Esophagus muscularis mucosa (tissue), 3 donors: ENCODE measurements at regions not wholly inside any gene's neighbourhood (a gene's known extent, or its start where the extent isn't known, plus 50 kb on each side); places are given as distances from the start of the nearest gene placed in this dataset.
"Not testable (repeated sequence)": the region's sequence is repeated elsewhere in the genome, so short reads cannot be mapped to it uniquely, and the experiment has no call there.

Experiments used
- POLR2AphosphoS5 ChIP-seq, 2 donors: sonication (generic); formaldehyde crosslinking; IDR thresholded peaks; one replicate each; pipeline ENCODE4 v1.6.1; 2017; ENCODE audit warnings: antibody characterized with exemption in 2 of 2
- TF ChIP-seq, protein P1 (sequence below), 3 experiments: fragments of 200-600 bp in 2 of 3; fragments of 450-650 bp in 1 of 3; sonication (generic) in 2 of 3; IDR thresholded peaks; one replicate each; pipeline ENCODE4 v1.5.1; 2017 to 2019; ENCODE audit warnings: antibody characterized with exemption in 3 of 3, mild to moderate bottlenecking in 2 of 3, moderate library complexity in 1 of 3

DNA sequence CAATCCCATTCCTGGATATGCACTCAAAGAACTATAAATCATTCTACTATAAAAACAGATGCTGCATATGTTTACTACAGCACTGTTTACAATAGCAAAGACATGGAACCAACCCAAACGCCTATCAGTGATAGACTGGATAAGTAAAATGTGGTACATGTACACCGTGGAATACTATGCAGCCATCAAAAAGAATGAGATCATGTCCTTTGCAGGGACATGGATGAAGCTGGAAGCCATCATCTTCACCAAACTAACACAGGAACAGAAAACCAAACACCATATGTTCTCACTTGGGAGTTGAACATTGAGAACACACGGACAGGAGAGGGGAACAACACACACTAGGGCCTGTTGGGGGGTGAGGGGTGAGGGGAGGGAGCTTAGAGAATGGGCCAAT lies 274.9 kb upstream of the KIAA1217 start:
- TF ChIP-seq, protein P1, sequence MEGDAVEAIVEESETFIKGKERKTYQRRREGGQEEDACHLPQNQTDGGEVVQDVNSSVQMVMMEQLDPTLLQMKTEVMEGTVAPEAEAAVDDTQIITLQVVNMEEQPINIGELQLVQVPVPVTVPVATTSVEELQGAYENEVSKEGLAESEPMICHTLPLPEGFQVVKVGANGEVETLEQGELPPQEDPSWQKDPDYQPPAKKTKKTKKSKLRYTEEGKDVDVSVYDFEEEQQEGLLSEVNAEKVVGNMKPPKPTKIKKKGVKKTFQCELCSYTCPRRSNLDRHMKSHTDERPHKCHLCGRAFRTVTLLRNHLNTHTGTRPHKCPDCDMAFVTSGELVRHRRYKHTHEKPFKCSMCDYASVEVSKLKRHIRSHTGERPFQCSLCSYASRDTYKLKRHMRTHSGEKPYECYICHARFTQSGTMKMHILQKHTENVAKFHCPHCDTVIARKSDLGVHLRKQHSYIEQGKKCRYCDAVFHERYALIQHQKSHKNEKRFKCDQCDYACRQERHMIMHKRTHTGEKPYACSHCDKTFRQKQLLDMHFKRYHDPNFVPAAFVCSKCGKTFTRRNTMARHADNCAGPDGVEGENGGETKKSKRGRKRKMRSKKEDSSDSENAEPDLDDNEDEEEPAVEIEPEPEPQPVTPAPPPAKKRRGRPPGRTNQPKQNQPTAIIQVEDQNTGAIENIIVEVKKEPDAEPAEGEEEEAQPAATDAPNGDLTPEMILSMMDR (IDR thresholded peaks at IDR 0.05) = not testable (repeated sequence)
- not testable (repeated sequence) for TF ChIP-seq POLR2AphosphoS5 (IDR thresholded peaks at IDR 0.05)
